H1 (cell line): ENCODE measurements at regions not wholly inside any gene's neighbourhood (a gene's known extent, or its start where the extent isn't known, plus 50 kb on each side); places are given as distances from the start of the nearest gene placed in this dataset.

Experiments used
- FOSL1 ChIP-seq: IDR thresholded peaks from 2 replicates; pipeline ENCODE4 v1.6.1; 2011; ENCODE audit warnings: mild to moderate bottlenecking, low read depth, low read length, moderate library complexity; ENCODE audit not compliant: insufficient read depth

- no peak for TF ChIP-seq FOSL1
These were observed 70.7 kb upstream of the SLC22A11 start (continued) for GRCh38 chr11:64485074-64485473.
